T-helper 2 cell (primary cell): ENCODE measurements at regions not wholly inside any gene's neighbourhood (a gene's known extent, or its start where the extent isn't known, plus 50 kb on each side); places are given as distances from the start of the nearest gene placed in this dataset.
"Not testable (repeated sequence)": the region's sequence is repeated elsewhere in the genome, so short reads cannot be mapped to it uniquely, and the experiment has no call there.

Experiments
- DNase-seq, 5 experiments: peaks; one replicate each; pipeline versions ENCODE4 v3.0.0 to v3.0.0-alpha.2; 2012 to 2022

DNA sequence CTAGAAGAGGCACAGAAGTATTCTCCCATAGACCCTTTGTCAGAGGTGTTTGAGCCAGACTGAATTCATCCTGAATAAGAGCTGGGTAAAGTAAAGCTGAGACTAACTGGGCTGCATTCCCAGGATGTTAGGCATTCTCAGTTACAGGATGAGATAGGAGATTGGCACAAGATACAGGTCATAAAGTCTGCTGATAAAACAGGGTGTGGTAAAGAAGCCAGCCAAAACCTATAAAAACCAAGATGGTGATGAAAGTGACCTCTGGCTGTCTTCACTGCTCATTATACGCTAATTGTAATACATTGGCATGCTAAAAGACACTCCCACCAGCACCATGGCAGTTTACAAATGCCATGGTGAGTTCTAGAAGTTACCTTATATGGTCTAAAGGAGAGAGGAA, 364.9 kb upstream of the TMEFF2 start:
- DNase-seq: no peak

DNA sequence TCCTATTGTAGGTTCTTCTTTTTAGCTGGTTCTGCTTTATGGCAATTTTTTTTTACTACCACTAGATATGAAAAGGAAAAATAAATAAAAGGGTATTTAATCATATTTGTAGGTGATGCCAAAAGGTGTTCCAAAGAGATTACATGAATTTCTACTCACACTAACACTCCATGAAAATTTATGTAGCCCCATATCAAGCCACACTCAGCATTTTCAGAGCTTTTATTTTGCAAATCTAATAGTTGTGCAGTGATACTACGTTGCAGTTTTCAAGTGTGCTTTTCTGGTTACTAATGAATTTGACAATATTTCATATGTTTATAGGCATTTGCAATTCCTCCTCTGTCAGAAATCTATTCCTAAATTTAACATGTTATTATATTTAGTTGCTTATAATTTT, 363.9 kb upstream of the TMEFF2 start:
- no peak for DNase-seq

GRCh38 chr2:192555740-192556139, 361.0 kb upstream of the TMEFF2 start:
- no peak for DNase-seq

GRCh38 chr2:192551760-192552159, 357.0 kb upstream of the TMEFF2 start:
- DNase-seq: no peak

GRCh38 chr2:192546565-192546964, 351.8 kb upstream of the TMEFF2 start:
- DNase-seq: no peak

GRCh38 chr2:192544371-192544955, 349.7 kb upstream of the TMEFF2 start:
- no peak for DNase-seq

DNA sequence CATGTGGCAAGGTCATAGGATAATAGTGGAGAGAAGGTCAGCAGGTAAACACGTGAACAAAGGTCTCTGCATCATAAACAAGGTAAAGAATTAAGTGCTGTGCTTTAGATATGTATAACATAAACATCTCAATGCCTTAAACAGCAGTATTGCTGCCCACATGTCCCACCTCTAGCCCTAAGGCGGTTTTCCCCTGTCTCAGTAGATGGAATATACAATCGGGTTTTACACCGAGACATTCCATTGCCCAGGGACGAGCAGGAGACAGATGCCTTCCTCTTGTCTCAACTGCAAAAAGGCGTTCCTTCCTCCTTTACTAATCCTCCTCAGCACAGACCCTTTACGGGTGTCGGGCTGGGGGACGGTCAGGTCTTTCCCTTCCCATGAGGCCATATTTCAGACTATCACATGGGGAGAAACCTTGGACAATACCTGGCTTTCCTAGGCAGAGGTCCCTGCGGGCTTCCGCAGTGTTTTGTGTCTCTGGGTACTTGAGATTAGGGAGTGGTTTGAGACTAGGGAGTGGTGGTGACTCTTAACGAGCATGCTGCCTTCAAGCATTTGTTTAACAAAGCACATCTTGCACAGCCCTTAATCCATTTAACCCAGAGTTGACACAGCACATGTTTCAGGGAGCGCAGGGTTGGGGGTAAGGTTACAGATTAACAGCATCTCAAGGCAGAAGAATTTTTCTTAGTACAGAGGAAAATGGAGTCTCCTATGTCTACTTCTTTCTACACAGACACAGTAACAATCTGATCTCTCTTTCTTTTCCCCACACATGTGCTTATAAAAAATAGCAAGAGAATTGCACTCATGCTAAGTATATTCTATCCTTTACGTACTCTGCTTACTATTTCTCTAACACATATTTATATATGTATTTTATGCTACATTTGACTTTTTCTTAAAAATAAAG, 347.7 kb upstream of the TMEFF2 start:
- not testable (repeated sequence) for DNase-seq

- DNase-seq: no peak
Observed at GRCh38 chr2:192539306-192539705, 344.6 kb upstream of the TMEFF2 start.

- DNase-seq: no peak
Observed at GRCh38 chr2:192536922-192537624, 342.3 kb upstream of the TMEFF2 start.

DNA sequence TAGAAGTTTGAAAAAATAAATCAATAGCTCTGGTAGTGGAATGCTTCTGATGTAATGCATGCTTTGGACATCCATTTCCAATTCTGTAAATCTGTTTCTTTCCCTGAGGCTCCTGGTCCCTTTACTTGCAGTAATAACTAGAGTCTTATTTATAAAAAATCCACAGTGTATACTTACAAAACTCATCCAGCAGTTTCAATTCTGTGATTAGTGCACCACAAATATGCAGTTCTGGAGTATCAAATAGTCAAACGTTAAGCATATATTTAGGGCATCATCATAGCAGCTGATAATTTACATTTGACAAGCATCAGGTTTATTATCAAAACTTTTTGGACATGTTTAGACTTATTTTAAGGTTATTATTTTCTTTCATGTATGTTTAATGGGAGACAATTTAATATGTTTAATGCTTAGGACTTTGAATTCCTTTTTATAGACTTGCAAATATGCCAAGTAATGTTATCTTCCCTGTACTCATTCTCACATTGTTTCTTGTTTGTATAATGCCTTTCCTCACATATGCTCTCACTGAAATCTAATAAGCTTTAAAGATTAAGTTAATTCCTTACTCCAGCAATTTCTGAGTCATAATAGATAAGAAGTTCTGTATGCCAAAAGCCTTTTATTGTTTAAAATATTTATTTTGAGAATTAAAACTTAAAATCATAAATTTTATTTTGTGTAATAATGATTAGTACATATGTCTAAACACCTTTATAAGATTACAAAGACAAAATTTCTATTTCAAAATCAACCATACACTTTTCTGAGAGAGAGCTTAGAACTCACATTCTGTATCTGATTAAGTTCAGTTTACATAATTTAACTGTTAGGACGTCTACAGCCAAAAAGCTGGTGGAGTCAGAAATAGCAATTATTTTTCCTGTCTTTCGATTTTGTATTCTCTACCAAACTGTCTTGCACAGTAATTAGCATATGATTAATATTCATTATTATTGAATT, 341.5 kb upstream of the TMEFF2 start:
- no peak for DNase-seq

DNA sequence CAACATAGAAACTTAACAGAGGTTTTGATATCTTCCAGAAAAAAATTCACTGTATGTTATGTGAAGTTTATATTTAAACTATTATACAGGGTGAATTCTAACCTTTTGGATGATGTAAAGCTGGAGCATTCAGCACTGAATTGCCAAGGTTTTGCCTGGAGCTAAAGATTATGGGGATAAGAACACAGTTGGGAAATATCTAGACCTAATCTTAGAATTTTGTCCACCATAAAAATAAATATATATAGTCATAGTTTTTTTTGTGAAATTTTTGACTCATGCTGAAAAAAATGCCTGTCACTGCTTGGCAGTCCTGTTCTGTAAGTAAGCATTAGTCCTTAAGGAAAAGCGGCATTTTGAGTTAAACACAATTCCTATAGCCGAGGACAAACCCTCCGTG, 339.3 kb upstream of the TMEFF2 start:
- no peak for DNase-seq

- not testable (repeated sequence) for DNase-seq
Observed at GRCh38 chr2:192524642-192525251, 330.0 kb upstream of the TMEFF2 start.

DNA sequence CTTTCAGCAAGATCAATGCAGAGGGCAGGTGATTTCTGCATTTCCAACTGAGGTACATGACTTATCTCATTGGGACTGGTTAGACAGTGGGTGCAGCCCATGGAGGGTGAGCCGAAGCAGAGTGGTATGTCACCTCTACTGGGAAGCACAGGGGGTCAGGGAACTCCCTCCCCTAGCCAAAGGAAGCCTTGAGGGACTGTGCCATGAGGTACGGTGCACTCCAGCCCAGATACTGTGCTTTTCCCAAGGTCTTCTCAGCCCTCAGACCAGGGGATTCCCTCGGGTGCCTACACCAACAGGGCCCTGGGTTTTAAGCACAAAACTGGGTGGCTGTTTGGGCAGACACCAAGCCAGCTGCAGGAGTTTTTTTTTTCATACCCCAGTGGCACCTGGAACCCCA, 329.5 kb upstream of the TMEFF2 start:
- not testable (repeated sequence) for DNase-seq

- DNase-seq: no peak
Observed at GRCh38 chr2:192515937-192516336, 321.2 kb upstream of the TMEFF2 start.

GRCh38 chr2:192513575-192513974, 318.8 kb upstream of the TMEFF2 start:
- DNase-seq: no peak

- DNase-seq: not testable (repeated sequence)
Observed at GRCh38 chr2:192507836-192508450, 313.2 kb upstream of the TMEFF2 start.

GRCh38 chr2:192500550-192501200, 305.9 kb upstream of the TMEFF2 start:
- no peak for DNase-seq

- no peak for DNase-seq
Observed at GRCh38 chr2:192499476-192499875, 304.7 kb upstream of the TMEFF2 start.

DNA sequence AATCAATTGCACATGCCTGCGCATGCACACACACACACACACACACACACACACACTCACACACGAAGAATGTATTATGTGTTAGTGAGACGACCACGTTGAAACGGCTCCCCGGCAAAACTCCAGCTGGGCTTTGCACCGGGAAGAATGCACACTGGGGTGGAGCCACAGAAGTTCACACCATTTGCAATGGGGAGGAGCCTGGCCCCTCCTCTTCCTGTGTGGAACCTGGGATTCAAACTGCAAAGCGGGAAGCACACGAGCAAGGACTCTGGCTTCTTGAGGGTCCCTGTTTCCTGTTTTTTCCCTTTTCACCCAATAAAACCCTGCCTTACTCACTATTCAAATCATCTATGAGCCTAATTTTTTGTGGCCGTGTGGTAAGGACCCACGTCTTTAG, 304.0 kb upstream of the TMEFF2 start:
- no peak for DNase-seq

GRCh38 chr2:192488158-192488557, 293.4 kb upstream of the TMEFF2 start:
- not testable (repeated sequence) for DNase-seq

- no peak for DNase-seq
Observed at GRCh38 chr2:192487636-192488035, 292.9 kb upstream of the TMEFF2 start.
